HG03575 (cell line): ENCODE measurements at regions not wholly inside any gene's neighbourhood (a gene's known extent, or its start where the extent isn't known, plus 50 kb on each side); places are given as distances from the start of the nearest gene placed in this dataset.

ENCODE experiments used
- ATAC-seq: cut with Tn5 transposase; IDR thresholded peaks from one replicate; pipeline ENCODE4 v1.9.1; 2021; ENCODE audit not compliant: unreplicated experiment, insufficient number of reproducible peaks, low FRiP score; ENCODE audit errors: extremely low read depth

DNA sequence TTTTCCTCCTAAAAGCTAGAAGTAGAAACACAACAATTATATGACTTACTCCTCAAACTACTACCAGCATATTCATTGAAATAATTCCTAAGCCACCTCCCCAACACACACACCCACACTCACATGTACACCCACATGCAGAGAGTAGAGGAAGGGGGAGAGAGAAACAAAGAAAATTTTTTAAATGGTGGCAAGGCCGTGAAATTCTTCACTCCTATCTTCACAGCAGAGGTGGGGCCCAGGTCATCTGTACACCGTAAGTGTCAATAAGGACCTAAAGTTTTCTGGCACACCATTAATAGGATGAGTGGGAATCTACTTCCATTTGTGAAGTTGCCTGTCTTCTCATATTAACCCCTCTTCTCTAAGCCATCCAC lies 73.9 kb upstream of the EGLN3 start:
- no peak for ATAC-seq

DNA sequence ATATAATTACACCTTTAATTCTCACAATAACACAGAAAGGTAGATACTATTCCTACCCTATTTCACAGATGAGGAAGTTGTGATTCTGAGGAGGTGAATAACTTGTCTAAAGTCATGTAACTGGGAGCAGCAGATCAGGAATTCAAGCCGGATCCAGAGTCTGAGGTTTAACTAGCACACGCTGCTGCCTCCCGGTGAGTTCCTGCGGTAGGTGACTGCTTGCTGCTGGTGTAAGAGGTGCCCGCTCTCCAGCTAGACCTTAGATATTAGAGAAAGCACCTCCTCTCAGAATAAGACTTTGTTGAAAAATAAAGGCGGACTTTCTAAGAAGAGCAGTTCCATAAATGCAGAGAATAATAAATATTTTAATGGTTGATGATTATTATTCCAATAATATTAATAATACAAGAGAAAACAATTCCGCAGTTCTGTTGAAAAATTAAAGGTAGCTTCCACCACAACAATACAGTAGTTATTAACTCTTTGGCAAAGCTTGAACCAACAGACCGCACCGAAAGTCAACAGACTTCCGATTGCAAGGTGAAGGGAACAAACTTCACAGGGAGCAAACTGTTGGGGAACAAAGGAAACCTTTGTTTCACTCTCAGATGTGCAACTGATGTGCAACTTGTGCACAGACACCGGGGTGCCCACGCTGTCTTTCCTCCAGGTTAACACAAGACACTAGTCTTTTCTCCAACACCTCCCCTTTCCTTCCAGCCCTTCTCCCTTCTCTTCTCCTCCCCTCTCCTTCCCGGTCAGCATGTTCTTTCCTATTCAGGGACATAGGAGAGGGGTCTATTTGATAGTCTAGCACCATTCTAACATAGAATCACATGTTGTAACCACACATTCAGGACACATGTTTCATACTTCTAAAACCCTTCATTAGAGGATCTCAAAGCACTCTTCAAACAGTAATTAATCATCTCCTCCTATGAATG lies 73.2 kb upstream of the EGLN3 start:
- no peak for ATAC-seq

DNA sequence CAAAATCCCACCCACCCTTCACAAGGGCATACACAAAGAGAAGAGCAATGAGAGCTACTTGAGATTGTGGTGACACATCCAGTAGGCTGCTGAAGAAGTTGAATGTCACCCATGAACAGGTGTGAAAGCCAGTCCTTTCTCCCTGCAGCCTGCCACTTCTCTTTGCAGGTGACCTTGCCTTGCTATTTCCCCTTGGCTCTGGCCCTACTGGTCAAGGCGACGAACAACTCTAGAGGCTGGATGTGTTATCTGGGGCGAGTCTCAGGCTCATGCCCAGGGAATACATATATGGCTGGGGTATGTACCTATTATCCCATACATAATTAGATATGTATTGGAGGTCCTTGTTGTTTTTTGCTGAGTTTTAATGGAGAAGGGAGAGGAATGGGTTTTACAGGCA lies 70.2 kb upstream of the EGLN3 start:
- ATAC-seq: no peak

DNA sequence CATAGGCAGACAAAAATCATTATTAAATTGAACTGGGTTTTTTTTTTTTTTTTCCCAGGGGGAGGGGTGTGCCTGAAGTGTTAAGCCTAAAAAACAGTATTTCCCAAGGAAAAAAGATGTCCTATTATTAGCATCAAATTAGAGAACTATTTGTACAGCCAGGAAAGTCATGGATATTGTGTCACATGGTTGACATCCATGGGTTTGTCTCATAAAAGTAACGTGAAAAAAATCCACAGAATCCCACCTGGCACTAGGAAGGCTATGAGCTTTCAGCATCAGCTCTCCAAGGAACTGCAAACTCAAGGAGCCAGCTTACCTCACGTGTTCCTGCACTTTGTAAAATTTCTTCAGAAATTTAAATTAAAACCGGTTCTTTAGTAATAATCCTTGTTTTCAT lies 69.1 kb upstream of the EGLN3 start:
- no peak for ATAC-seq

DNA sequence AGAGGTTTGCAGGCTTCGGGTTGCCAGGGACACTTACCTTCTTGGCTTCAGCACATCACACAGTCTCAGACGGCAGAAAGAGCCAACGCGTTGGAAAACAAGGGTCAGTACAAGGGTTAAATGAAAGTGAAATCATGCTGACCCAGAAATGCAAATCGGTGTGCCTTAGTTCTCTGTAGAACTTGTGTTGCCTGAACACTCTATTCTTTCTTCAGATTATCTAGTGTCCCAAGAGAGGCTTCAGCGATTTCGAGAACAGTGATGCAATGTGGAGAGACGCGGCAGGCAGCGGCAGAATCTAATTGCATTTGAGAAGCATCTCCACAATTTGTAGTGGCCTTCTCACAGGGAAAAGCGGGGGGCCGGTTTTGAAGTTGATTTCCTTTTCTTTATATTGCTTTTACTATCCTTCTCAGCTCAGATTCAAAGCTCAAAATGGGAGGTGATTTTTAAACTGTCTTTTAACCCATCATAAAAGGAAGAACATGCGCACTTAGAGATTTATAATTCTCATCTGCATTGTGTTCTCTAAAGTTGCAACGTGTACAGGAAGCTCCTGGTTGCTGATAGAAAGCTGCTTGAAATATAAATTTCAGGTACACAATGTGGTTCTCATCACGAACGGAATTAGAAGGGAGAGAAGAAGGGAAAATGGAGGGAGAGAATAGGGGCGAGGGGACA lies 67.8 kb upstream of the EGLN3 start:
- no peak for ATAC-seq

DNA sequence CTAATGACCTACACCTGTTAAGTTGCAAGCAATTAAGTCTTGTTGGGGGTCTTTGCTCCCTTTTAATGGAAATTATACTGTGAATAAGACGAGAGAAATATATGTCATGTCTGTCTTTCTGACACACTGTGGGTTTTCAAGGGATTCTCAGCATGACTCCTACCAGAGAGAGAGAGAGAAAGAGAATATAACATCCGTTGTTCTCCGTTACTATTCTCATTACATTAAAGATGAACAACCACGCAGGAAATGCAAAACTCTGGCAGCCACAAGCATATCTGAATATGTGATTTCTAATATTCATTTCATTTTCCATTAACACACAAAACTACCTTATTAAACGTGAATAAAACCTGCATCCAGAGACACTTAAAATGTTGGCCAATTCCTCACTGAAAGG lies 67.3 kb upstream of the EGLN3 start:
- ATAC-seq: no peak

DNA sequence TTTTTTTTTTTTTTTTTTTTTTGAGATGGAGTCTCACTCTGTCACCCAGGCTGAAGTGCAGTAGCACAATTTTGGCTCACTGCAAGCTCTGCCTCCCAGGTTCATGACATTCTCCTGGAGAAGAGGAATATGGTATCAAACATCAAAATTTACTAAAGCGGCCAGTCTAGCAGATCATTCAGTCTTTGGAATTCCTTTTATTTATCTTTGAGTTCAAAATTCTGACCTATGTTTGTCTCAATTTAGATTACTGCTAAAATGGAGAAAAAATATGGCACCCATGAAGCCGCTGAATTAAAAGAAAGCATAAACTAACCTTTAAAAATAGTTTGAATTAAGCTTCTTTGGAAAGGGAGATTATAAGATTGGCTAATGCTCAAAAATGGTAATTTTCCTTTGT lies 64.5 kb upstream of the EGLN3 start:
- ATAC-seq: no peak

DNA sequence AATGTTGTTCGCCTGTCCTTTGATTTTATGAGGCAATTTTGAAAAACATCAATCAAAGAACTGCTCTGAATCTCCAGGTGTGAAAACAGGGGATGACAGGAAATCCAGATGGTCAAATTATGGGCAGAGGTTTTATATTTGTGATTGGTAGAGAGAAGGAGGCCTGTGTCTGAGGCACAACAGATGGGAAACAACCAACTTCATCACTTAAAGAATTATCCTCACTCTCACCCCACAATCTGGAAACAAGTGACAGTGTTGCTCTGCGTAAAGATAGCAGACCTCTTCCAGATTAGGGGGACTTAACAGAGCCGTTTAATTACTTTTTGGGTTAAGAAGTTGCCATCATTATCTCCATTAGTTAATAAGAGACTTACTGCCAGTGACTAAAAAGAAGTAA lies 64.1 kb upstream of the EGLN3 start:
- ATAC-seq: no peak

DNA sequence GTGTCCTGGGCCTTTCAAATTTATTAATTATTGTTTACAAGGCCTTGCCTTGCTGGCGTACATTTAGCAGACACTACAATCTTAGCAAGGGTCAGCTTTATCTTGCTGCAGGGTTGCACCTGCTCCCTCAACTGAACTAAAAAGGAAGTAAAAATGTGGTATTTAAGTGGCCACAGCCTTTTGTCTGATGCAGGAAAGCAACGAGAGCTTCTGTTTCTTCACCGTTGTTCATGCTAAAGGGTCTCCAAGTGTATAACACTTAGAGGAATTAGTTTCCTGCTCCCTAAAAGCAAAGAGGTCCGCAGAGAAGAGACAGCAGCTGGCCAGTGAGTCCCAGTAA lies 62.8 kb upstream of the EGLN3 start:
- ATAC-seq: peak; percentile 28

DNA sequence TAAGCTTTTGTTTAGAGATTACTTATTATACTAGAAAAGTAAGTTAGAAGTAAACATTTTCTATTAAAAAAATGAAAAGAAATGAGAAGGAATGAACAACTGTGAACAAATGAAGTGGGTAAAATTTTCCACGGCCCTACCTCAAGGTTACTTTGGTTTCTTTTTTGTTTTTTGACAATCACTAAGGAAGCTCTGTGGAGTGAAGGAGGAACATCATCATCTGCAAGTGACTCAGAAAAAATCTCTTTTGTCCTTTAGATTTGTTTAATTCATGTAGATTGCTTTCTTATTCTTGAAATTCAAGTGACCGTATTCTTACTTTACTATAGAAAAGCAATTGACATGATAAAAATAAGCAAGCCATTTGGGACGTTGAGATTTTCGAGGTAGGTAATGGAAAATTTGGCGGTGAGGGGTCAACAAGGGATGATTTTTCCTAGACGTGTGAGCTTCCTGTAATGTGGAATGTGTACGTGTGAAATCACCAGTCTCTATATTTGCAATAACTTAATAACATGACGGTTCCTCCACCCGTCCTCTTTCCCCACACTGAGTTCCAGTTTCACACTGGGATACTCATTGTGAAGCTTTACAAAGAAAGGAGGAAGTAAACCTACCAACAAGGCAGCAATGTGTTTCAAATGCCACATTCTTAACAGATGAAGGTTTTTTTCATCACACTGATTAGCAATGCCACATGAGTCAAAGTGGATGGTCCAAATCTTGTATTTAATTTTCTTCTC lies 62.3 kb upstream of the EGLN3 start:
- ATAC-seq: peak; percentile 67

DNA sequence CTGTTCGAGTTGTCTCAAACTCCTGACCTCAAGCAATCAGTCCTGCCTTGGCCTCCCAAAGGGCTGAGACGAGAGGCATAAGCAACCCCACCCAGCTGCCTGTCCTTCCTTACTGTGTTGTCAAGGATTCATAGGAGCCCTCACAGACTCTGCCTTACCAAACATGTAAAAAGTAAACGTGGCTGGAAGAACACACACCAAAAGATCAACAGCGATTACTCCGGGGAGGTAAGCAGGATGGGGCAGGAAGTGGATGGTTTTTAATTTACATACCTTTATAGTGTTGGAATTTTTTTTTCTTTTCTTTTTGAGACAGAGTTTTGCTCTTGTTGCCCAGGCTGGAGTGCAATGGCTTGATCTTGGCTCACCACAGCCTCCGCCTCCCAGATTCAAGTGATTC lies 61.5 kb upstream of the EGLN3 start:
- ATAC-seq: no peak

DNA sequence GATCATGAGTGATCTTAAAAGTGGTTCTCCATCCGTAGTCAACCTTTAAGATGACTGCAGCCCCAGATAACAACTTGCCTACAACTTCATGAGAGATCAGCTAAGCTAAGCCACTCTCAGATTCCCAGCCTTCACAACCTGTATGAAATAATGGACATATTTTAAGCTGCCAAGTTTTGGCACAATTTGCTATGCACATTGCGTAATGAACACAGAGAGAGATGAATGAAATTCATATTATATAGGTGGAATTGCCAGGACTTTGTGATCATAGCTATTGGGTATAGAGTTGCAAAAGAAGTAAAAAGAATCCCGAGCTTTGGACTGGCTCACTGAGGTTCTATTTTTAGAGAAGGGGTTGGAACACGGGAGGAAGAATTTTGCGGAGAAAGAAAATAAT lies 59.1 kb upstream of the EGLN3 start:
- no peak for ATAC-seq

DNA sequence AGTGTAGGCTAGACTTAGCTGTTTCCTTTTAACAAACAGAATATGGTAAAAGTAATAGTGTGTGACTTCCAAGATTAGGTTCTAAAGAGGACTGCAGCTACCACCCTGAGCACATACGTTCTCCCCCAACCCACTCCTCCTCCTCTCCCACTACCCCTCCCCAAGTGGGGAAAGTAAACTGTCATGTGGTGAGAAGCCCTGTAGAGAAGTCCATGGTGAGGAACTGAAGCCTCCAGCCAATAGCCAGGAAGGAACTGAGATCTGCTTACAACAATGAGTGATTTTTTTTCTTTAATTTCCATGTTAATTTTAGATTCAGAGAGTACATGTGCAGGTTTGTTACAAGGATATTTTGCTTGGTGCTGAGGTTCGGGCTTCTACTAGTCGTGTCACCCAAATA lies 57.0 kb upstream of the EGLN3 start:
- no peak for ATAC-seq

DNA sequence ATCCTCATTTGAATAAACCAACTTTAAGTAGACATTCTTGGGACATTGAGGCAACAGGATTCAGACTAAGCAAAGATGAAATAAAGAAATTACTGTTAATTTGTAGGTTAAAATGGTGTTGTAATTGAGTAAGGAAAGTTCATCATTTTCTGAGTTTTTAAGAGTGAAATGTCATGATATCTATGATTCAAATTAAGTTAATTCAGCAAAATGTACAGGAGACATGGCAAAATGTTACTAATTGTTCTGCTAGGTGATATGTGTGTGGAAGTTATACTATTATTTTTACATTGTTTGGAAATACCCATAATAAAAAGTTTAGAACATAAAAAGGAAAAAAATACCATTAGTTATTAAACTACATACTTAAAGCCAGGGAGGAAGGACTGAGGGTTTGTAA lies 55.0 kb upstream of the EGLN3 start:
- no peak for ATAC-seq

DNA sequence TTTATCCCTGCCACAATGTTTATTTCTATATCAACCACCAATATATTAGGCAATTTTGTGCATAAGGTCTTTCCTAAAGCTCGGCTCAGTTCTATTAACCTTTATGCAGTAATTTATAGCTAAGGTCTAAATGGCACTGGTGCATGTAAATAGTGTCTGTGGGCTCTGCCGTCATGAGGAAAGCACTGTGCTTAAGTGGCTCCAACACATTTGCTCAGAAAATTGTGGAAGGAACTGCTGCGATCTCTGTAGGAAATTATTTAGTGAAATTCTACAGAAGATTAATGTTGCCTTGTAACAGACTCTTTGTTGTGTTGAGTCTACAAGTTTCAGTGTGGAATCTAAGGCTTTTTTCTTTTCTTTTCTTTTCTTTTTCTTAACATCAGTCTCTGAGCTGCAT lies 54.0 kb upstream of the EGLN3 start:
- no peak for ATAC-seq

DNA sequence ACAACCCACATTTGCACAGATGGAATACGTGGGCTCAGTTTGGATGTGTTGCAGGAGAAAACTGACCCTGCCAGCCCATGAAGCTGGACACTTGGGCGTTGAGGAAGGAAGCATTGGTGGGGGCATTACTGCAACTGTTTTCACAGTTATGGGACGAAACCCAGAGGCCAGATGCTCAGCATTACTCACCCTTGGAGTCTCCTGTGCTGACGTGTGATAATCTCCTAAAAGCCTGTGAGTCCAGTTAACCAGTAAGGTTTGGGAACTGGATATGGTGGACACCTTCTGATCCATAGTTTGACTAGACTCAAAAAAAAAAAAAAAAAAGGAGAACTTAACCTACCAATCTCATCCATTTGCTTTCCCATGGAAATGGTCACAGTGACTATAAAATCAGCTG lies 52.8 kb upstream of the EGLN3 start:
- ATAC-seq: no peak

DNA sequence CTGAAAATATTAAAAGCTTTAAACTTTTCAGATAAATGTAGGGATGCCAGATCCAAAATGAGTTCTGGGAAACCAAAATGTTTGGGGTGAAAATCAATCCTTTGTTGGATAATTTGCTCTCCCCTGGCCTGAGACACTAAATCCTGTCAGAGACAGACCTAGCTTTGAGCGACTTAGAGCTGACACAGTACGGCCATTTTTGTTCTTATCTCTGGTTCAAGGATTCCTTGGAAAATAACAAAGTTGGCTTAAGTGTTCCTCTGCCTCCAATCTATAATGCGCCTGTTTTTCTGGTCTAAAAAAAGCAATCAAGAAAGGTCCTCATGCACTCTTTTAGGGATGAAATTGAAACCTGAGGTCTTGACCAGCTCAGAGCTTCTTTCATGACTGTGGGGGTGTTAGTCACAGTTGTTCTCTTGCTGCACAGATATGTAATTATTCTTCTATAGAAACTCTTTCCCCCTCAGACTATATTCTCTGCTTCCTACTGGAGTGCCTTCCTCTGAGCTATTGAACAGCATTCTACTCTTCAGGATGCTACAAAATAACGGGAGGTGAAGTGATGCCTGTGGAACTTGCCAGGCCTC lies 52.3 kb upstream of the EGLN3 start:
- ATAC-seq: no peak
